Endothelial cell of umbilical vein (primary cell): ENCODE measurements at regions not wholly inside any gene's neighbourhood (a gene's known extent, or its start where the extent isn't known, plus 50 kb on each side); places are given as distances from the start of the nearest gene placed in this dataset.

Experiments
- BruUV-seq: library from RNA; stranded (reverse); fragments of 400-500 nt; replicated peaks from 2 replicates; lab custom pipeline; 2021; lab: Mats Ljungman, UMichigan
- CTCF ChIA-PET: fragments of 300-600, 350-600 bp; sonication (Branson Sonifier 250); formaldehyde crosslinking; loops from one replicate; lab custom pipeline; 2021; ENCODE audit warnings: antibody characterized with exemption, inconsistent platforms; lab: Charles Lee
- POLR2A ChIA-PET: fragments of 300-600, 350-600 bp; sonication (Branson Sonifier 250); formaldehyde crosslinking; loops from one replicate; lab custom pipeline; 2021; ENCODE audit warnings: antibody characterized with exemption, inconsistent platforms; lab: Charles Lee
- DNase-seq: peaks from one replicate; pipeline ENCODE4 v3.0.0-alpha.2; 2011; ENCODE audit warnings: low read depth, low spot score
- FAIRE-seq: peaks from 2 replicates; lab custom pipeline; 2011; peaks lifted over from hg19 to GRCh38; lab: Jason Lieb, UNC
- H2AFZ ChIP-seq: 2 replicates; pipeline ENCODE4 v1.6.0; 2012; ENCODE audit warnings: low read depth, low read length, control low read depth, inconsistent platforms
- H3K27ac ChIP-seq: 2 replicates; pipeline ENCODE4 v1.5.1; 2011; ENCODE audit warnings: low read depth, mild to moderate bottlenecking, control low read depth, low read length, moderate library complexity; ENCODE audit not compliant: insufficient read depth
- H3K27me3 ChIP-seq, 2 experiments: 2 replicates each; pipeline versions ENCODE4 v1.6.0 to v1.6.1; 2011; ENCODE audit warnings: low read length in 2 of 2, mixed read lengths in 1 of 2; ENCODE audit not compliant: control insufficient read depth in 2 of 2, insufficient read depth in 2 of 2
- H3K36me3 ChIP-seq, 2 experiments: 2 replicates in 1 of 2; 3 replicates in 1 of 2; pipeline ENCODE4 v1.5.1; 2011; ENCODE audit warnings: low read length in 2 of 2, mild to moderate bottlenecking in 1 of 2, moderate library complexity in 1 of 2; ENCODE audit not compliant: control insufficient read depth in 2 of 2, insufficient read depth in 2 of 2; ENCODE audit errors: extremely low read depth in 1 of 2
- H3K4me1 ChIP-seq: 3 replicates; pipeline ENCODE4 v1.5.1; 2011; ENCODE audit warnings: mild to moderate bottlenecking, low read length; ENCODE audit not compliant: control insufficient read depth, insufficient read depth; ENCODE audit errors: extremely low read depth
- H3K4me2 ChIP-seq: 2 replicates; pipeline ENCODE4 v1.6.1; 2011; ENCODE audit warnings: low read length, control low read depth, mixed read lengths; ENCODE audit not compliant: insufficient read depth
- H3K4me3 ChIP-seq, 3 experiments: fragments of 200-600 bp in 1 of 3; sonication (generic), shearing (Covaris generic) in 1 of 3; replicated peaks in 1 of 3; 2 replicates each; pipeline ENCODE4 v1.5.1; 2011 to 2016; ENCODE audit warnings: control low read depth in 3 of 3, low read length in 3 of 3, mild to moderate bottlenecking in 2 of 3, inconsistent platforms in 1 of 3, low read depth in 1 of 3, moderate library complexity in 1 of 3; ENCODE audit not compliant: insufficient read depth in 1 of 3
- H3K79me2 ChIP-seq: 2 replicates; pipeline ENCODE4 v1.6.0; 2012; ENCODE audit warnings: low read length, inconsistent platforms; ENCODE audit not compliant: control insufficient read depth, insufficient read depth
- H3K9ac ChIP-seq: replicated peaks from 2 replicates; pipeline ENCODE3; 2011; ENCODE audit warnings: low read length, control low read depth; ENCODE audit not compliant: insufficient read depth; ENCODE audit errors: extremely low read depth
- H3K9me1 ChIP-seq: replicated peaks from 3 replicates; pipeline ENCODE4 v1.6.0; 2011; ENCODE audit warnings: mild to moderate bottlenecking, low read length; ENCODE audit not compliant: control insufficient read depth, insufficient read depth; ENCODE audit errors: extremely low read depth
- H3K9me3 ChIP-seq: replicated peaks from 2 replicates; pipeline ENCODE4 v1.5.1; 2012; ENCODE audit warnings: low read length, inconsistent platforms; ENCODE audit not compliant: control insufficient read depth, insufficient read depth
- H4K20me1 ChIP-seq: replicated peaks from 2 replicates; pipeline ENCODE3; 2011; ENCODE audit warnings: mild to moderate bottlenecking, low read length; ENCODE audit not compliant: control insufficient read depth, insufficient read depth; ENCODE audit errors: extremely low read depth
- EZH2 ChIP-seq: IDR thresholded peaks from 2 replicates; pipeline ENCODE4 v1.6.1; 2012; ENCODE audit warnings: borderline replicate concordance, low read depth, mild to moderate bottlenecking, moderate library complexity, low read length, inconsistent platforms; ENCODE audit not compliant: severe bottlenecking
- FOS ChIP-seq: IDR thresholded peaks from 2 replicates; pipeline ENCODE4 v1.6.1; 2011; ENCODE audit warnings: mild to moderate bottlenecking, low read length, moderate library complexity, borderline replicate concordance; ENCODE audit not compliant: insufficient read depth
- GATA2 ChIP-seq: IDR thresholded peaks from 2 replicates; pipeline ENCODE4 v1.7.0; 2011; ENCODE audit warnings: low read depth, mild to moderate bottlenecking, moderate library complexity, mixed read lengths, low read length; ENCODE audit not compliant: insufficient read length, insufficient read depth
- JUN ChIP-seq: IDR thresholded peaks from 2 replicates; pipeline ENCODE4 v1.6.1; 2011; ENCODE audit warnings: borderline replicate concordance, low read depth; ENCODE audit not compliant: insufficient read length, insufficient read depth
- MYC ChIP-seq: IDR thresholded peaks from one replicate; pipeline ENCODE4 v1.6.1; 2011; ENCODE audit warnings: mild to moderate bottlenecking, low read depth, low read length
- POLR2A ChIP-seq: IDR thresholded peaks from 2 replicates; pipeline ENCODE4 v1.6.1; 2012; ENCODE audit warnings: low read depth, mild to moderate bottlenecking, control low read depth, low read length
- POLR2AphosphoS5 ChIP-seq: IDR thresholded peaks from 2 replicates; pipeline ENCODE4 v1.6.1; 2012; ENCODE audit warnings: low read depth, mild to moderate bottlenecking, control low read depth, low read length, moderate library complexity; ENCODE audit not compliant: insufficient read depth
- dilution Hi-C: fragments of 300-500 bp; cut with MboI; formaldehyde crosslinking; loops from one replicate; pipeline ENCODE4 v1.15.0; 2019; ENCODE audit warnings: low sequenced_read_pairs; ENCODE audit not compliant: extremely low pct_ligation_motif_present
- intact Hi-C: fragments of 100-400 bp; cut with micrococcal nuclease; formaldehyde crosslinking; loops from one replicate; pipeline ENCODE4 v1.10.0; 2022
- TF ChIP-seq, protein P1 (sequence below): IDR thresholded peaks from 2 replicates; pipeline ENCODE4 v1.6.1; 2011; ENCODE audit not compliant: insufficient read depth, insufficient read length
- TF ChIP-seq, protein P2 (sequence below), 2 donors: IDR thresholded peaks; 1 replicate in 1 of 2; 2 replicates in 1 of 2; pipeline ENCODE4 v1.5.1; 2011; ENCODE audit warnings: low read length in 2 of 2, mild to moderate bottlenecking in 2 of 2, moderate library complexity in 2 of 2, control low read depth in 1 of 2, inconsistent platforms in 1 of 2, low read depth in 1 of 2; ENCODE audit not compliant: insufficient read depth in 1 of 2; ENCODE audit errors: extremely low read depth in 1 of 2

DNA sequence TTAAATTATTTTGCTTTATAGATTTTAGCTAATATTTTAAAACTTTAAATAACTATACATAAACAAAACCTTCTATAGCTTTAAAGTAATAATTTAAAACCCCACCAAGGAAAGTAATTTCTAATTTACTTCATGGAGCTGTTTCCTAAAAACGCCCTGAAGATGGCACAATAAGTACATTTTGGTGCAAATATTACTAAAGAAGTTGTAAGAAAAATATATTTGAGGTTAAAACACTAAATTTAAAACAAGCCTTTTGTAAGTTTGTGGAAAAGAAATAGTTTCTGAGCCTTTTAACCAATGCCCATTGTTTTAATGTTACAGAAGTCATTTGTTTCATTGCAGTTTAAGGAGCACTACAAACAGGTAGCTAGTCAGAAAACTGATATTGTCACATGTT lies 137.4 kb upstream of the AGA start:
- Histone ChIP-seq H3K4me1 (no peaks in the 10 kb centered on the region), H3K9me3 (no peaks in the 10 kb centered on the region), H4K20me1 (no peaks in the 10 kb centered on the region), H3K4me3 (no peak overlapping the region), H2AFZ (no peak overlapping the region), H3K79me2 (no peaks in the 10 kb centered on the region), H3K9me1 (no peaks in the 10 kb centered on the region), H3K27ac (no peak overlapping the region), H3K27me3 (no peaks in the 10 kb centered on the region), H3K9ac (no peak overlapping the region), H3K36me3 (no peaks in the 10 kb centered on the region), H3K4me2 (no peak overlapping the region)
- BruUV-seq = no TSS peak
- intact Hi-C loops = no loop called here
- POLR2A ChIA-PET = no interaction called here
- no peak for DNase-seq
- peak; percentile 8 for FAIRE-seq
- dilution Hi-C loops = no loop called here
- TF ChIP-seq POLR2A (no peak), MYC (no peak), EZH2 (no peak), GATA2 (no peak), JUN (no peak), FOS (no peak), POLR2AphosphoS5 (no peak)
- TF ChIP-seq, protein P1, sequence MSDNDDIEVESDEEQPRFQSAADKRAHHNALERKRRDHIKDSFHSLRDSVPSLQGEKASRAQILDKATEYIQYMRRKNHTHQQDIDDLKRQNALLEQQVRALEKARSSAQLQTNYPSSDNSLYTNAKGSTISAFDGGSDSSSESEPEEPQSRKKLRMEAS = no peak
- TF ChIP-seq, protein P2, sequence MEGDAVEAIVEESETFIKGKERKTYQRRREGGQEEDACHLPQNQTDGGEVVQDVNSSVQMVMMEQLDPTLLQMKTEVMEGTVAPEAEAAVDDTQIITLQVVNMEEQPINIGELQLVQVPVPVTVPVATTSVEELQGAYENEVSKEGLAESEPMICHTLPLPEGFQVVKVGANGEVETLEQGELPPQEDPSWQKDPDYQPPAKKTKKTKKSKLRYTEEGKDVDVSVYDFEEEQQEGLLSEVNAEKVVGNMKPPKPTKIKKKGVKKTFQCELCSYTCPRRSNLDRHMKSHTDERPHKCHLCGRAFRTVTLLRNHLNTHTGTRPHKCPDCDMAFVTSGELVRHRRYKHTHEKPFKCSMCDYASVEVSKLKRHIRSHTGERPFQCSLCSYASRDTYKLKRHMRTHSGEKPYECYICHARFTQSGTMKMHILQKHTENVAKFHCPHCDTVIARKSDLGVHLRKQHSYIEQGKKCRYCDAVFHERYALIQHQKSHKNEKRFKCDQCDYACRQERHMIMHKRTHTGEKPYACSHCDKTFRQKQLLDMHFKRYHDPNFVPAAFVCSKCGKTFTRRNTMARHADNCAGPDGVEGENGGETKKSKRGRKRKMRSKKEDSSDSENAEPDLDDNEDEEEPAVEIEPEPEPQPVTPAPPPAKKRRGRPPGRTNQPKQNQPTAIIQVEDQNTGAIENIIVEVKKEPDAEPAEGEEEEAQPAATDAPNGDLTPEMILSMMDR (IDR thresholded peaks at IDR 0.05; ENCODE audit: extremely low read depth in 1 of 2, insufficient read depth in 1 of 2, low read depth in 1 of 2, low read length in 2 of 2) = no peak
- CTCF ChIA-PET = no interaction called here
